Adrenal gland (tissue), 5 donors: ENCODE measurements at regions not wholly inside any gene's neighbourhood (a gene's known extent, or its start where the extent isn't known, plus 50 kb on each side); places are given as distances from the start of the nearest gene placed in this dataset.

Experiments used
- CTCF ChIP-seq, 6 experiments: fragments of 450-650 bp in 4 of 6; fragments of 200-600 bp in 2 of 6; sonication (generic) in 1 of 6; IDR thresholded peaks; 1 replicate in 5 of 6; 2 replicates in 1 of 6; pipeline versions ENCODE4 v1.5.1 to v1.8.0; 2016 to 2021; ENCODE audit warnings: antibody characterized with exemption in 6 of 6, mild to moderate bottlenecking in 2 of 6, moderate library complexity in 1 of 6
- POLR2A ChIP-seq, 2 donors: fragments of 450-650 bp; IDR thresholded peaks; one replicate each; pipeline ENCODE4 v1.6.1; 2017; ENCODE audit warnings: antibody characterized with exemption in 2 of 2, mild to moderate bottlenecking in 2 of 2, moderate library complexity in 1 of 2
- donor health status: DM: no; HTN: no; CAD: no.

- TF ChIP-seq CTCF (IDR thresholded peaks at IDR 0.05) (no peak), POLR2A (IDR thresholded peaks at IDR 0.05) (no peak)
These were observed 61.2 kb upstream of the MEOX2 start for GRCh38 chr7:15747712-15748111.
